Peyer's patch (tissue), 4 donors: ENCODE measurements at regions not wholly inside any gene's neighbourhood (a gene's known extent, or its start where the extent isn't known, plus 50 kb on each side); places are given as distances from the start of the nearest gene placed in this dataset.

Experiments
- DNase-seq, 3 donors: peaks; one replicate each; pipeline ENCODE4 v3.0.0-alpha.2; 2017 to 2019
- H3K27ac ChIP-seq, 4 donors: fragments of 200-600 bp; sonication (generic); one replicate each; pipeline ENCODE4 v1.5.1; 2016 to 2019
- H3K27me3 ChIP-seq, 2 donors: fragments of 200-600 bp; sonication (generic); one replicate each; pipeline ENCODE4 v1.5.1; 2019
- H3K36me3 ChIP-seq, 3 donors: fragments of 200-600 bp; sonication (generic); one replicate each; pipeline ENCODE4 v1.5.1; 2016 to 2019
- H3K4me1 ChIP-seq, 4 donors: fragments of 200-600 bp; sonication (generic); one replicate each; pipeline ENCODE4 v1.5.1; 2016 to 2019
- H3K4me3 ChIP-seq, 4 donors: fragments of 200-600 bp; sonication (generic); 1 replicate in 3 of 4; 2 replicates in 1 of 4; pipeline ENCODE4 v1.5.1; 2016 to 2019; ENCODE audit warnings: mild to moderate bottlenecking in 1 of 4
- H3K9me3 ChIP-seq, 4 donors: fragments of 200-600 bp; sonication (generic); one replicate each; pipeline ENCODE4 v1.5.1; 2016 to 2019; ENCODE audit warnings: mild to moderate bottlenecking in 1 of 4
- POLR2A ChIP-seq, 2 donors: fragments of 450-650 bp; IDR thresholded peaks; one replicate each; pipeline ENCODE4 v1.5.1; 2017; ENCODE audit warnings: antibody characterized with exemption in 2 of 2, mild to moderate bottlenecking in 2 of 2, moderate library complexity in 2 of 2
- TF ChIP-seq, protein P1 (sequence below), 6 experiments: fragments of 450-650 bp in 4 of 6; fragments of 200-600 bp in 2 of 6; sonication (generic) in 1 of 6; IDR thresholded peaks; one replicate each; pipeline ENCODE4 v1.5.1; 2017 to 2019; ENCODE audit warnings: antibody characterized with exemption in 6 of 6, mild to moderate bottlenecking in 3 of 6, moderate library complexity in 1 of 6

GRCh38 chr10:108290823-108291222, 1126.3 kb upstream of the SORCS1 start:
- H3K27ac ChIP-seq, result no peak overlapping the region
- H3K27me3 ChIP-seq, result no peaks in the 10 kb centered on the region
- TF ChIP-seq, protein P1, sequence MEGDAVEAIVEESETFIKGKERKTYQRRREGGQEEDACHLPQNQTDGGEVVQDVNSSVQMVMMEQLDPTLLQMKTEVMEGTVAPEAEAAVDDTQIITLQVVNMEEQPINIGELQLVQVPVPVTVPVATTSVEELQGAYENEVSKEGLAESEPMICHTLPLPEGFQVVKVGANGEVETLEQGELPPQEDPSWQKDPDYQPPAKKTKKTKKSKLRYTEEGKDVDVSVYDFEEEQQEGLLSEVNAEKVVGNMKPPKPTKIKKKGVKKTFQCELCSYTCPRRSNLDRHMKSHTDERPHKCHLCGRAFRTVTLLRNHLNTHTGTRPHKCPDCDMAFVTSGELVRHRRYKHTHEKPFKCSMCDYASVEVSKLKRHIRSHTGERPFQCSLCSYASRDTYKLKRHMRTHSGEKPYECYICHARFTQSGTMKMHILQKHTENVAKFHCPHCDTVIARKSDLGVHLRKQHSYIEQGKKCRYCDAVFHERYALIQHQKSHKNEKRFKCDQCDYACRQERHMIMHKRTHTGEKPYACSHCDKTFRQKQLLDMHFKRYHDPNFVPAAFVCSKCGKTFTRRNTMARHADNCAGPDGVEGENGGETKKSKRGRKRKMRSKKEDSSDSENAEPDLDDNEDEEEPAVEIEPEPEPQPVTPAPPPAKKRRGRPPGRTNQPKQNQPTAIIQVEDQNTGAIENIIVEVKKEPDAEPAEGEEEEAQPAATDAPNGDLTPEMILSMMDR (IDR thresholded peaks at IDR 0.05), result no peak
- no peak for TF ChIP-seq POLR2A (IDR thresholded peaks at IDR 0.05)
- no peak for DNase-seq
- no peaks in the 10 kb centered on the region for H3K9me3 ChIP-seq
- no peaks in the 10 kb centered on the region for H3K4me1 ChIP-seq
- H3K36me3 ChIP-seq, result no peaks in the 10 kb centered on the region
- no peak overlapping the region for H3K4me3 ChIP-seq

DNA sequence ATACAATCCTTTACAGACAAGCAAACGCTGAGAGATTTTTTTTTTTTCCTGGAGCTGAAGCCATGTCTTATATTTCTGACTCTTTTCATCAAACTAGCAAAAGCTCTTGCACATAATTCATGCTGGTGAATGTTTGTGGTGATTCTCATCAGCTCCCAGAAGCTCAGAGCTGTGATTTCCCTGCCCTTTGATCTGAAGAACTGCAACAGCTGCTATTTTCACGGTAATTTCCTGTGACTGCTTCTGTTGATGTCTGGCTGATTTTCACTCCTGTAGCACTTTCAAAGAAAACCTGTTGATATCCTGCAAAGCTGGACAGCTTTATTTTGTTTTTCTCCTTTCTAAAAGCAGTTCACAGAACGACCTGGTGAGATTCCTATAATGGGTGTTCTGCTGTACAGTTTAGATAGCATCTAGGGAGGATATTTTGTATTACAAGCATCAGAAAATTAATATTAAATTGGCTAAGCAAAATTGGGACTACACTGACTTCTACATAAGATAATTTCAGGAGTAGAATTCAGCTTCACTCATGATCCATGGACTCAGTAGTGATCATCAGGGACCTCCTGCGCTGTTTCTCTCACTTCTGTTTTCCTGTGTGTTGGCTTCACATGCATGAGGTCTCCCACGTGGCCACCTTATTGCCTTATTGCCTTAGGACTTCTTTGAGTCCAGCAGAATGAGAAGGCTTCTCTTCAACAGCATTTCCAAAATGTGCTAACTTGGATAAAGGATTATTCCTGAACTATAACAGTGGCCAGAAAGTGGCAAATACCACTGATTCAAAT, 1111.6 kb upstream of the SORCS1 start:
- Histone ChIP-seq H3K27me3 (no peaks in the 10 kb centered on the region), H3K9me3 (no peaks in the 10 kb centered on the region), H3K27ac (no peak overlapping the region), H3K4me3 (no peak overlapping the region), H3K36me3 (no peaks in the 10 kb centered on the region), H3K4me1 (no peaks in the 10 kb centered on the region)
- no peak for DNase-seq
- TF ChIP-seq, protein P1 (IDR thresholded peaks at IDR 0.05), result no peak
- no peak for TF ChIP-seq POLR2A (IDR thresholded peaks at IDR 0.05)

DNA sequence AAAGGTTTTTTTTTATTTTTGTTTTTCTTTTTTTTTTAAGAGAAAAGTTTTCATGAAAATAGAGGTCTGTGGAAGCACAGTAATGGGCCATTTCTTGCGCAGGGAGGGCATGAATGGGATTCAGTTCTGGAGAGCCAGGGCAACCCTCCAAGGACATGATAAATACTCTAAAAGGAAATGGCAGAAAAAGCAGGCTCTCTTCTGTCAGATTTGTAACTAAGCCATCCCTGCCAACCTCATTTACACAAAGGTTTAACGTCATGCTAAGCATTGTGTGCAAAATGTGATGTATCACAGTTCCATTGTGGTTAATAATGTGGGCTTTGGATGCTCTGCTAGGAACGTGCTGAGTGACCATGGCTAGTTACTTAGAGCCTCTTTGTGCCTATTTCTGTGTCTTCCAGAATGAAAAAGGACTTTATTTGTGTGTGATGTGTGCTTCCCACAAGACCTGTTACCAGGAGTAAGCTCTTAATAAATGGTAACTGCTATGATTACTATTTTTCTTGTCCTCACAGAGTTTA, 1095.9 kb upstream of the SORCS1 start:
- no peaks in the 10 kb centered on the region for H3K36me3 ChIP-seq

GRCh38 chr10:108254089-108254488, 1089.6 kb upstream of the SORCS1 start:
- Histone ChIP-seq H3K27ac (no peak overlapping the region), H3K9me3 (no peaks in the 10 kb centered on the region), H3K4me1 (no peaks in the 10 kb centered on the region), H3K4me3 (no peak overlapping the region), H3K27me3 (no peaks in the 10 kb centered on the region), H3K36me3 (no peaks in the 10 kb centered on the region)
- TF ChIP-seq, protein P1 (IDR thresholded peaks at IDR 0.05), result no peak
- TF ChIP-seq POLR2A (IDR thresholded peaks at IDR 0.05), result no peak
- no peak for DNase-seq

More for the DNA sequence above, 1095.9 kb upstream of the SORCS1 start:
- H3K4me1 ChIP-seq, result no peaks in the 10 kb centered on the region
- no peak overlapping the region for H3K4me3 ChIP-seq
- DNase-seq, result no peak
- no peak overlapping the region for H3K27ac ChIP-seq
- TF ChIP-seq, protein P1 (IDR thresholded peaks at IDR 0.05), result no peak
- TF ChIP-seq POLR2A (IDR thresholded peaks at IDR 0.05), result no peak
- H3K9me3 ChIP-seq, result no peaks in the 10 kb centered on the region
- H3K27me3 ChIP-seq, result no peaks in the 10 kb centered on the region

- DNase-seq, result no peak
- Histone ChIP-seq H3K36me3 (no peaks in the 10 kb centered on the region), H3K4me1 (no peaks in the 10 kb centered on the region), H3K9me3 (no peaks in the 10 kb centered on the region), H3K27me3 (no peaks in the 10 kb centered on the region), H3K4me3 (no peak overlapping the region), H3K27ac (no peak overlapping the region)
- no peak for TF ChIP-seq POLR2A (IDR thresholded peaks at IDR 0.05)
- TF ChIP-seq, protein P1 (IDR thresholded peaks at IDR 0.05), result no peak
These were observed 1088.3 kb upstream of the SORCS1 start for GRCh38 chr10:108252771-108253170.
